ENCODE measurements at regions not wholly inside any gene's neighbourhood (a gene's known extent, or its start where the extent isn't known, plus 50 kb on each side); places are given as distances from the start of the nearest gene placed in this dataset.
"Not testable (repeated sequence)": the region's sequence is repeated elsewhere in the genome, so short reads cannot be mapped to it uniquely, and the experiment has no call there.

DNA sequence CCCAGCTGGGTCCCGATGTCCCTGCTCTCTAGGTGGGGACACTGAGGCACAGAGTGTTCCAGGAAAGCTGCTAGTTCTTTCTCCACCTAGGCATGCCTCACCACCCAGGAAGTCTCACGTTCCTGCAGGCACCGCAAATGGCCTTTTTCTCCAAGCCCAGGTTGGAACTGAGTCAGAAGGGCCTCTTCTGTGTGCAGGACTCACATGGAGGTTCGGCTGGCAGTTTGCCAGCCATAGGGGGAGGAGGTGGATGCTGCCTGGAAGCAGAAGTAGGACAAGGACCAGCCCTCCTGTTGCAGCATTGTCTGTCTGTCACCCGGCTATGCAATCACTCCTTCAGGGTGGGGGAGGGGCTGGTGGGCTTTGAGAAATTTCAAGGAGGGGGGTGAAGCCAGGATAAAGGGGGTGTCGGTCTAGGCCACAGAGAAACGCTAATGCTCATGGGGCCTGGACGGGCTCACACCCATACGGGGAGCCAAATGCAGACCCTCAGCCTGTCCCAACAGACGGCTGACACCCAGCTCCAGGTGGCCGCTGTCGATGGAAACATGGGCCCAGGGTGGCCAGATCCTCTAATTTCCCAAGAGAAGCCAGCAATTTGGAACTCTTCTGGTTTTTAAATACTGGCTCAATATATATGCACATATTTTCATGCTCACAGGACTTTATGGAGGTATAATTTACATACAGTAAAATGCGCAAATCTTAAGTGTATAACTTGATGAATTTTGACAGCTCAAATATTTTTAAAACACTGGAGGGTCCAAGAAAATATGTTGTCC is 120.5 kb downstream of the PHETA1 start:
- DNase-seq: no peak

DNA sequence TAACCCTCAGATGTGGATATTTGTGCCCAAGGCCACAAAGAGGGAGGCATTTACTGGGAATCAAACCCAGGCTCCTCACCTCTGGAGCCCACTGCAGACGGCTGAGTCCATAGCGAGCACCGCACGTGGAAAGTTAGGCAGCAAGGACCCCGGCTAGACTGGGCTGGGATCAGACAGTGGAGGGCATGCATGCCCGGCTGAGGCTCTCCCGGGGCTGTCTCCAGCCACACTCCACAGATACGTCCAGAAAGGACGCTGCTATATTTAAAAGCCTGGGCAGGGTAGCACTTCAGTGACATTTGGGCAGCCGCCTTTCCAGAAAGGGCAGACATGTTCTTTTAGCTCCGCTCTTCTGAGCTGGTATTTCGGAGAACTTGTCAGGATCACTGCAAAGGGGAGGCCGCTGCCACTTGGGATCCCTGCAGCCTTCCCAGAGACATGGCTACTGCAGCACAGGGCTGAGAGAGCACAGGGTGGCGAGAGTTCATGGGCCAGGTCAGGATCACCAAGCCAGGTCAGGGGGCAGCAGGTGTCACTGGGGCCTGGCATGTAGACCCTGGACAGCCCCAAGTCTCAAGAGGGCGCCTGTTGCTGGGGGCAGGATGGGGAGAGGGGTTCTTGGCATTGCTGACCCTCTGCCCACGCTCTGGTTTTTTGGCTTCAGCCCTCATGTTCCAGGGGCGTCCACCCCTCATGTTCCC is 121.7 kb downstream of the PHETA1 start:
- no peak for DNase-seq

DNA sequence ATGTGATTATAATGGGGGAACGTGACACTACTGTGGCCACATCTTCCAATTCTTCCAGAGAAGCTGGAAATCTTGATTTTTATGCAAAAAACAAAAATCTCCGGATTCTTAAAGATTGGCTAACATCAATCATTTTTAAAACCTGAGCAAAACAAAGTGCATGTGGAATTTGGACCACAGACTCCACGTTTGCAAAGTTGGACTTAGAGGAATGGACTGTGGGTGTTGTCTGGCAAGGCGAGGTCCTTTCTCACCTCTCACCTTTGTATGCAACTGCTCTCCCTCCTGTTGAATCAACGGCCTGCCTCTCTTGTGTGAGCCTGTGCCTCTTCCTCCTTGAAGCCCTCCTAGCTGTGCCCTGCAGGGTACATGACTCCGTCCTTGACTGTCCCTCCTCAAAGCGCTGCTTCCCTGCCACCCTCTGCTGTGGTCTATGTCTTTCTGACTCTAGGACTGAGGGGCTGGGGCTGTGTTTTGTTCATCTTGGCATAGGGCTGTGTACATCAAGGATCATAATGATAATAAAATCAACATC is 122.4 kb downstream of the PHETA1 start:
- DNase-seq: no peak

DNA sequence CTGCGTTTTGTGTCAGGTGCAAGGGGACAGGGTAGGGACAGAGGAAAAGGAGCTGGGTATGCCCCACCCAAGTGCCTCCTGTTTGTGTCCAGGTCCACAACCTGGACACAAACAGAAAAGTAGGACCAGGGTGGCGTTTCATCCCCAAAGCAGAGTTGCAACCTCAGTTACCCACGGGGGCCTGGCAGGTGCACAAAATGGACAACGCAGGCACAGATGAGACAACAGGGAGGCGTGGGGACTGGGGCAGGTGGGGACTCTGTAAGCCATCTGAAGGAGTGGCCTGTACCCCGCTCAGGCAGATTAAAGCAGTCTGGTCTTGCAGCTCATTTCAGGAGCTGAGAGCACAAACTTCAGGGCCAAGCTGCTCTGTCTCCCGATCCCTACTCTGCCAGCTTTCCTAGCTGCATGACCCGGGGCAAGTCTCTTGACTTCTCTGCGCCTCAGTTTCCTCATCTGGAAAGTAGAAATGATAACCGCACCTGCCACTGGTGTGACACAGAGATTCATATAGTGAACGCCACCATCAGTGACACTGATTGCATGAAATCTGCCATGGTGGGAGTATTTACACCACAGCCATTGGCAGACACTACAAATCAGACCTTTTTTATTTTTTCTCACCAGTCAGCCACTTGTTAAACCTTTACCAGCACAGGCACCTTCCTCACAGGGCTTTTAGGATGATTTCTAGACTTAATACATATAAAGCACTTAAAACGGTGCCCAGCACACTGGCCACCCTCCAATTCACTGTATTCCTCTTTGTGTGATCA is 123.0 kb downstream of the PHETA1 start:
- no peak for DNase-seq

DNA sequence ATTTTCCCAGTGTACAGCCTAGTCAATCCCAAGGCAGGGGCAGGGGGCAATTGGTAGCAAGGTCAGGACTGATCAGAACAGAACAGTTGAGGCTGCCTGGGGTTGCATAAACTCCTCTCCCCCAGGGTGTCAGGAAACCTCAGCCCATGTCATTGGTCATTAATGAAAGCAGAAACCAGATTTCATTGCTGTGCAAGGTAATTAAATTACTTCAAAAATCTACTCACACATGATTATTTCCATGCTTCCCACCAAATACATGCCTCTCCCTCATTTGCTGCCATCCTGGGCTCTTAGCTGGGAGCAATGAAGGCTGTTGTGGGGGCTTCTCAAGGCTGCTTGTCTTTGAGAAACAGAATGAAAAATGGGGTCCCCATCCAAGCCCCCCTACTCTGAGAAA is 124.2 kb downstream of the PHETA1 start:
- no peak for DNase-seq

DNA sequence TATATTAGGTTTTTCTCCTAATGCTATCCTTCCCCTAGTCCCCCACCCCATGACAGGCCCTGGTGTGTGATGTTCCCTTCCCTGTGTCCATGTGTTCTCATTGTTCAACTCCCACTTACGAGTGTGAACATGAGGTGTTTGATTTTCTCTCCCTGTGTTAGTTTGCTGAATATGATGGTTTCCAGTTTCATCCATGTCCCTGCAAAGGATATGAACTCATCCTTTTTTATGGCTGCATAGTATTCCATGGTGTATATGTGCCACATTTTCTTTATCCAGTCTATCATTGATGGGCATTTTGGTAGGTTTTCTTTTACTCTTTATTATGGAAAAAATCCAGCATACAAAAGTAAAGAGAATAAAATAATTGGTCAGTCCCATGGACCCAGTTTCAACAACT is 126.1 kb downstream of the PHETA1 start:
- not testable (repeated sequence) for DNase-seq

DNA sequence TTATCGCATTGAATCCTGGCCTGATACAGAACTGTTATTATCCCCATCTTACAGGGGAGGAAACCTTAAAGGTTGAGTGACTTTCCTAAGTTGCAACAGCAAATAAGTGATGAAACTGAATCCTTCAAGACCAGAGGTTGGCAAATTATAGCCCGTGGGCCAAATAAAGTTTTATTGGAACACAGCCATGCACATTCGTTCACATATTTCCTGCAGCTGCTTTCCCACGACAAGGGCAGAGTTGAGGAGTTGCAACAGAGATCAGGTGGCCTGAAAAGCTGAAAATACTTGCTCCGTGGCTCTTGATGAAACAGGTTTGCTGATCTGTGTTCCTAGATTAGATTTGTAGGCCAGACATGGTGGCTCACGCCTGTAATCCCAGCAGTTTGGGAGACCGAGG is 126.7 kb downstream of the PHETA1 start:
- no peak for DNase-seq

DNA sequence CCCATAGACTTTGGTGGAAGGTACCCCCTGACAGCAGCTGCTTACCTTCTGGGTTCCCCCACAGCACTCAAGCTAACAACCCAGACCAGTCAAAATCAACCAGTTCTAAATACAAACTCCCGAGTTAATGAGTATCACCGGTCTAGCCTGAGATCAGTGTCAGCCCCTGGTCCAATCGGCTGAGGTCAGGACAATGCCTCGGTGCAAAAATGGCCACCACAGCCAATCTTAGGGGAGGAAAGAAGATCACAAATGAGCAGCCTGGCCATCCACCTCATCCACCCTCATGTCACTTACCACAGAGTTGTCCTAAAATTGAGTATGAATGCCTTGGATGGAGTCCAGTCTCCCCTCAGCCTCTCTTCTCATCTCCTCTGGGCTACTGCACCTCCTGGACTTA is 128.5 kb downstream of the PHETA1 start:
- no peak for DNase-seq

DNA sequence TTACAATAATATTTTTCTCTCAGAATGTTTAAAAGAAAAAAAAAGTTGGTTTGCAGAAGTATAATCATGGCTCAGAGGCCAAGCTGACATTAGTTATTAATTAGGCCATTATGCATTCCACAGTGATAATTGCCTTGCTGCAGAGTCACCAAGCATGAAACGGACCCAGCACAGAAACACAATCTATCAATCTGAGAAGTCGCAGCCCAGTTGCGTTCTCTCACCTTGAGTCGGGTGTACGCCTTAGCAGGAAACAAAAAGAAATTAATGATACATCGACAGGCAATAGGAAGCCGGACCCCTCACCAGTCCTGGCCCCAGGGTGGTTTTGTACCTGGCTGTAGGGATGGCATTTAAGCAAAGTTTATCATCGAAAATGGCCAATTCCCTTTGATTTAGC is 129.7 kb downstream of the PHETA1 start:
- DNase-seq: no peak

DNA sequence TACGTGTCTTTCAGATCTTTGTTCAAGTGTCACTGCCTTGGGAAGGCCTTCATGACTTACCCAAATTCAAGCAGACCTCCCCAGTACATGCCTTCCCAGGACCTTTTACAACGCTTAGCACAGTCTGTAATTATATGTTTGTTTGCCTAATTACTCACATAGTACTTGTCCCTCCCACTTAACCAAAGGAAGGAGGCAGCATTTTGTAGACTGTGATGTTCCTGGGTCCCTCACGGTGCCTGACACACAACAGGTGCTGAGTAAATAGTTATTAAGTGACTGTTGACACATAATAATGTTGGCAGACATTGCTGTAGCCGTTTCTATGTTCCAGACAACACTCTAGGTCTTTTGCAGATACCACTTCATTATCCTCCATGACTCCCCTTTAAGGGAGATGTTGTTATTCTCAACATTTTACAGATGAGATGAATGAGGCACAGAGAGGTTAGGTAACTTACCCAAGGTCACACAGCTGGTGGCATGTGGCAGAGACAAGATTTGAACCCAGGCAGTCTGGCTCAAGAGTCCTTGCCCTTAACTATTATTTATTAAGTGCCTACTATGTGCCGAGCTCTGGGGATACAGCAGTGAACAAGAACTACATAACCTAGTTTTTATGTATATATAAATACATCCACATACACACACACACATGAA is 130.7 kb downstream of the PHETA1 start:
- DNase-seq: no peak

DNA sequence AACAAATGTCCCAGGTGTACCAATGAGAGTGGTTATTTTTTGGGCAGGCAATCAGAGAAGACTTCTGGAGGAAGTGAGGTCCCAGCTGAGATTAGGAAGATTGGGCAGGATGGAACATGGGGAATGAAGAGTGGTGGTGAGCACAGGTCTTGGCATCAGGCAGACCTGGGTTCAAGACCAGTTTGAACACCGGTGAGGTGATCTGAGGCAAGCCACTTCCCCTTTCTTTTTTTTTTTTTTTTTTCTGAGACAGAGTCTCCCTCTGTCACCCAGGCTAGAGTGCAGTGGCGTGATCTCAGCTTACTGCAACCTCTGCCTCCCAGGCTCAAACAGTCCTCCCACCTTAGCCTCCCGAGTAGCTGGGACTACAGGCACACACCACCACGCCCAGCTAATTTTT is 134.4 kb downstream of the PHETA1 start:
- DNase-seq: not testable (repeated sequence)

DNA sequence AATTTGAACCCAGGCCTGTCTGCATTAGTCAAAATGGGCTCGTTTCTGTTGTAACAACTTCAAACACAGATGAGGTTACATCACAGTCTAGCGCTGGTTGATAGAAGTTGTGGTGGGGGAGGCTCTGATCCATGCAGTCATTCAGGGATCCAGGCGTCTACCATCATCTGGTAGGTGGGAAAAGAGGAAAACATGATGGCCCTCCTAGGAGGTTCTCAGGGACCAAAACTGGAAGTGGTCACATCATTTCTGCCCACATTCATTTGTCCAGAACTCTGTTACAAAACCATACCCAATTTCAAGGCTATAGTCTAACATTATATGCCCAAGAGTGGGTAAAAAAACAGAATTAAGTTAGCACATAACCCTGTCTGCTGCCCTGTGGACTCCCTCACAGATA is 135.1 kb downstream of the PHETA1 start:
- DNase-seq: no peak

DNA sequence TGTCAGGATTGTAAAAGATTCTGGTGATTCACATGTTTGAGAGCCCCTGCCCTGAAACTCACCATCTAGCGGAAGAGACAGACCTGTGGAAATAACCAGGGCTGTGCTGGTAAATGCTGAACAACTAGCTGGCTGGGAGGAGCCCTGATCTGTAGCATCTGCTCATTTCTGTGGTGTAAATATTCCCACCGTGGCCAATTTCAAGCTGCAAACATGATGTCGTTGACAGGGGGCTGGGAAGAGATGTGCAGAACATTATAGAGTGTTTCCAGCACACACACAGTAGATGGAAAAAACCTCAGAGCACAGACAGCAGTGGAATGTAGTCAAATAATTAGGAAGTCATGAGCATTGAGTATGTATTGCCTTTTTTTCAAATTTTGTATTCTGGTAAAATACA is 138.2 kb downstream of the PHETA1 start:
- DNase-seq: no peak

DNA sequence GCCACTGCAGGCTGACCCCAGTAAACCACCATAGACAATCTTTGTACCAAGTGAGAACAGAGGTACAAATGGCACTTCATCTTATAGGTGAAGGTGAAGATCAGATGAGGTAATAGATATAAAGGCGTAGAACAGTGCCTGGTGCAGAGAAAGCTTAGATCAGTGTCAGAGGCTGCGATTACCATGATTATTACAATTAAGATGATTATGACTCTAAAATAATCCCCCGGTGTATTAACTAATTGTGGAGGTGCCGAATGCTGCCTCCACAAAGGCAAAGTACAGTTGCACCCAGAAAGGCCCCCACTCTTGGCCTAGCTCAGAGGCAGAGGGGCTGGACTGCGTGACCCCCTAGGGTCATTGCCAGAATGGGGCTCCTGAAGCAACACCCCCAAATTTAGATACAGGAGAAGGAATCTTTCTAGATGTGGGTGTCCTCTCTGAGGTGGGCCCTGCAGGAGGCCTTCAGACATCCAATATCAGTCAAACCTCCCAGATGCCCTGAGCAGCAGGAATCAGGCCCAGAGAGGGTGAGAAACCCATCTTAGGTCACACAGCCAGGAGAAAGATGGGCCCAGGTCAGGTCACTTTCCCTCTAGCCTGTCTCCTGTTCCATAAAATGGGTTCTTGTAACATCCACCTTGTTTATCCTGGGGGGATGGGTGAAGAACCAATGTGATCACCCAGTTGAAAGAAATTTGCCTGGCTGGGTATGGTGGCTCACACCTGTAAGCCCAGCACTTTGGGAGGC is 139.8 kb downstream of the PHETA1 start:
- no peak for DNase-seq

DNA sequence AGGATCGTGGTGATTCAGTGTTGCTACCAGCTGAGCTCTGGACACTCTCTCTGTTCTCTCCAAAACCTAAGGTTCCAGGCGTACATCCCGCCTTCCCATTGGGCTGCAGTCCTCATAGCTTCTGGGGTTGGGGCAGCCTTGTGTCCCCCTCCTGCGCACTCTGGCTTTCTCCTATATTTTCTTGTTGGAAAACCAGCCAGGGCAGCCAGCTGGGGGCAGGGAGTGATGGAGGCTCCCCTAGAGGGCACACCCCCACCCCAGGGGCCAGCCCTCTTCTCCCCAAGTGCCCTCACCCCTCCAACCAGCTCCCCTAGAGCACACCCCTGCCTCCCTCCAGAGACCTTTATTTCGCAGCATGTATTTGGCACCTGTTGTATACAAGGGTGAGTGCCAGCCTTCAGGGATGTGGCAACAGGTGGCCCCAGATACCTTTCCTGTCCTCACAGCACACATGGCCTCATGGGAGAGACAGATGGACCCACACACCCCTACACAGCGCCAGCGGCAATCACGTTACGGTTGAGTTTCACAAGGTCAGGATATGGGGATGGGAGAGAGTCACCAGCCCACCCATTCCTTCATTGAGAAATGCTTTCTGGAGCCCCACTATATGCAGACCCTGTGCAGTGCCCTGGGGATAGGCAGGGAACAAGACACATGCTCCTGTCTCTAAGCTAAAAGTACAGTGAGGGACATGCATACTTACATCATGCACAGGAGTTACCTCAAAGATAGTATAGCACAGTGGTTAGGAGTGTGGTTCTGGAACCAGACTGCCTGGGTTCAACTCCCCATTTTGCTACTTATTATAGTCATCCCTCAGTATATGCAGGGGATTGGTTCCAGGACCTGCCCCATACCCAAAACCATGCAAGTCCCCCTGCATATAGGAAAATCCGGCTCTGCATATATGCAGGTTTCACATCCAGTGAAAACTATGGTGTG is 141.1 kb downstream of the PHETA1 start:
- DNase-seq: no peak

DNA sequence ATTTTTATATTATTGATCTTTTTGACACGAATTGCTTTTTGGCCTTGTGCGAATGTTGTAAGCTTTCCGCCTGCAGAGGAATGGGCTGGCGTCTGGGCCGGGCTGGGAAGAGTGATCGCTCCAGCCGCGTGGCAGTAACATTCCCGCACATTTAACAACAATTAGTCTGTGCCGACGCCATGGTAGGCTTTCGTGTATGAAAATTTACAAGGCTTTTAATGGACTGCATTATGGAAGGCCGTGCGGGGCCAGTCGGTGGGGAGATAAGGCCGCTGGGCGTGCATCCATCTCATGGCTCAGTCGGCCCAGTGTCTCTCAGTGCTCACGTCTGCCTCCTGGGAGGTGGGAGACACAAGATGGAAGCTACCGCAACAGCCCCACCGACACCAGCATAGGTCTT is 142.2 kb downstream of the PHETA1 start:
- DNase-seq: no peak

DNA sequence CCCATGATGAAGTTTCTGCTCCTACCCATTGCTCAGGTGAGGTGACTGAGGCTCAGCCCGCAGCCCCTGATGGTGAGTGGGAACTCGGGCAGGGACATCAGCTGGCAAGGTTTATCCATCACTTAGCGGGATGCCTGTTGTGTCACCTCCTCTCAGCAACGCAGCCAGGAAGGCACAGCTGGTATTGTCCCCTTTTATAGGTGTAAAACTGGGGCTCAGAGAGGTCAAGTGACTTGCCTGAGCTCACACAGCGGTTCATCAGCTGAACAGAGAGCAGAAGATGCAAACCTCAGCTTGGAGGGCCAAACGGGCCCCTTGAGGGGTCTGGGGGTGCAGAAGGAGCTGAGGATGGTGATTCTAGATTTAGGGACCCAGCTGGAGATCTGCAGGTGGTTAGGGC is 143.6 kb downstream of the PHETA1 start:
- no peak for DNase-seq

DNA sequence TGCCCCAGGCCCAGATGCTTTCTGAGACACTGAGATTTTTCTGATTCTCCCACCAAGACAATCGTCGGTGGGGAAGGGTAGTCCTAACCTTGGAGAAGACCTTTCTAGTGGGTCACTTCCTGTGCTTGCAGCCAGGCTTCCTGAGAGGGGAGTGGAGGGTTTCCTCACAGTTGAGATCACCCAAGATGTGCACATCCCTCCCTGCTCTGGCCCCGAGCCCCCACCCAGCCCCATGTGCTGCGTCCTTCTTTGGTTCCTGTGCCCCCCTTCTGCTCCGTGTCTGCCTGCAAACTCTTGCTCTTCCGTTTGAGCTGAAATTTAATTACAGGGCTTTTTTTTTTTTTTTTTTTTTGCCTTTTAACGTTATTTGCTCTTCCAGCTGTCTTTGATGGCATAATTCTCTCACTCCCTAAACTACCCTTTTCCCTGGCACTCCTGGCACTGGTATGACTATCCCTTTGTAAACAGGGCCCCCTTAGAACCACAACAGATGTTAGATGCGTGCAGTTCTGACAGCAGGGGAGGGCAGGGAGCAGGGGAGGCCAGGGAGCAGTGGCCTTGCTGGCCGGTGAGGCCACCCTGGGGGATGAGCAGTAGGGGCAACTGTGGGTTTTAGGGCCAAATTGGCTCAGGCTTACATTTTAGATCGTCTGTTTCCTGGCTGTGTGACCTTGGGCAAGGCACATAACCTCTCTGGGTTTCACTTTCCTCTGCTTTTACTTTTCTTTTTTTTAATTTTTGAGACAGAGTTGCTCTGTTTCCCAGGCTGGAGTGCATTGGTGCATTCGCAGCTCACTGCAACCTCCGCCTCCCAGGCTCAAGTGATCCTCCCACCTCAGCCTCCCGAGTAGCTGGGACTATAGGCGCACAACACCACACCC is 144.5 kb downstream of the PHETA1 start:
- DNase-seq: no peak

DNA sequence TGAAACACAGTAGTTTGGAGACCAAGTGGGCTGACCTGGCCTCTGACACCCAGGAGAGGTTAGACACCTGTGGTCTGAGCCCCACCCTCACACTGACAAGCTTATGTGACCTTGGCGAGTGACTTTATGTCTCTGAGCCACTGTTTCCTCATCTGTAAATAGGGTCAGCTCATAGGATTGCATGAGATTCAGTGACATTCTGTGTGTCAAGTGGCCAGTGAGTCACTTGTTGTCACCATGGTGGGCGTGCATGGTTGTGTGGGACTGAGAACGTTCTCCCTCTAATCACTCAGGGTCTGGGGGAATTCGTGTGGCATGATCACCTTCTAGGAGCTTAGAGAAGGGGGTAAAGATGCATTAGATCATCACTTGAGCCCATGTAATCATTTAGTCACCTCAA is 146.4 kb downstream of the PHETA1 start:
- no peak for DNase-seq

DNA sequence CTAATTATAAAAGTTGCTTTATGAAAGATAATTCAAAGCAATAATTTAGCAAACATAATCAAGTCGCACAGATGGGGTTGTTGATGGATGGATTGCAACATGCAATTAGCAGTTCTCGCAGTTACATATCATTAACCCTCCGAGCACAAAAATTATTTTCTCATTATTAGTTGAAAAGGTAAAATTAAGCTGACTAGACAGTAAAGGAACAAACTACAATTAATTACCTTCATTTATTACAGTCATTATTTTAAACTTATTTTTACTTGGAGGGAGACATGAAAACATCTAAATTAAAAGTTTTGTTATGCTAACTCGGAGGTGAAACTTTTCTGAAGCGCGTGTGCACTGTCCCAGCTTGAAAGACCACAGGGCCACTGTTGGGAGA is 146.9 kb downstream of the PHETA1 start:
- DNase-seq: no peak

All from stimulated activated CD4-positive, alpha-beta T cell treated with anti-CD3 and anti-CD28 coated beads, Interleukin-15, amount 100 ng/mL, for 24 hours (primary cell).